SKM-1 treated with dmso at 0.1 percent for 144 hours (cell line): ENCODE measurements at regions not wholly inside any gene's neighbourhood (a gene's known extent, or its start where the extent isn't known, plus 50 kb on each side); places are given as distances from the start of the nearest gene placed in this dataset.
A peak's percentile ranks its signal among the peaks of the same experiment; 100 is the strongest.
"Not testable (repeated sequence)": the region's sequence is repeated elsewhere in the genome, so short reads cannot be mapped to it uniquely, and the experiment has no call there.

ENCODE experiments used
- DNase-seq: peaks from one replicate; lab custom pipeline; 2025; ENCODE audit not compliant: unreplicated experiment; lab: John Stamatoyannopoulos, UW

DNA sequence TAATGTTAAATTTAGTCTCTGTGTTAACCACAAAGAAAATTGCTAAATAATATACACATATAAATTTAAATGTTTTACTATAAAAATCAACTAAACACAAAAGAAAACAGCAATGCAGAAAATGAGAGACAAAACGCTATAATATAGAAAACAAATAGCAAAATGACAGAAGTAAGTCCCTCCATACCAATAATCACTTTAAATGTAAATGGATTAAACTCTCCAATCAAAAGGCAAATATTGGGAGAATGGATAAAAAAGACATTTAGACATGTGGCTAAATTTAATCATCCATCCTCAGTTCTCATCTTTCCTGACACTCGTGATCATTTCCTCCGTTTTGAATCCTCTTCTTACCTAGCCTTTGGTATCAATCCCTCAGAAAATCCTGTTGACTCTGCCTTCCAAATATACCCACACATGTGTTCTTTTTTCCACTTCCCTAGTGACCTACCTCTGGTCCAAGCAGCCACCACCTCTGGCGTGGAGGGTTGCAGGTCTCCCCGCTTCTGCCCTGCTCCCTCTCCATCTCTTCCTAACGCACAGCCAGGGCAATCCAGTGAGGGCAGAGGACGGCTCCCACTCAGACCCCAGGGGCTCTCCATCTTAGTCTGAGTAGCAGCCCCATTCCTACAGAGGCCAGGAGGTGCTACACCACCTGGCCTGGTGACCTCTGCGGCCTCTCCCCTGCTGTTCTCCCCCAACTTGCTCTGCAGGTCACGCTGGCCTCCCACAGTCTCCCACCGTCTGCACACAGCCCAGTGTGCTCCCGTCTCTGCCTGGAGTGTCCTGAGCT lies 149.2 kb downstream of the RNASET2 start:
- no peak for DNase-seq

DNA sequence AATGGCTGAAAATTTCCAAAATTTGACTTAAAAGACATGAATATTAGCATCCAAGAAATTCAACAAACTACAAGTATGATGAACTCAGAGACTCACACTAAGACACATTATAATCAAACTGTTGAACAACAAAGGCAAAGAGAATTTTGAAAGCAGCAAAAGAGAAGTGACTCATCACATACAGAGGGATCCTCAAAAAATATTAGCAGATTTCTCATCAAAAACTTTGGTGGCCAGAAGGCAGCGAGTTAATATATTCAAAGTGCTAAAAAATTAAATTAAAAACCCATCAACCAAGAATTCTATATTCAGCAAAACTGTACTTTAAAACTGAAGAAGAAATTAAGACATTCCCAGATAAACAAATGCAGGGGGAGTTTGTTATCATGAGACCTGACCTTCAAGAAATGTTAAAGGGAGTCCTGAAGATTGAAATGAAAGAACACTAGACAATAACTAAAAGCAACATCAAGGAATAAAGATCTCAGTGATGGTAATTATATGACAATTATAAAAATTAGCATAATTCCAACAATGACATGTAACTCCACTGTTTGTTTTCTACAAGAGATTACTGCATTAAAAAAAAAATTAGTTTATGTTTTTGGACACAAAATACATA lies 150.0 kb downstream of the RNASET2 start:
- DNase-seq, result no peak

DNA sequence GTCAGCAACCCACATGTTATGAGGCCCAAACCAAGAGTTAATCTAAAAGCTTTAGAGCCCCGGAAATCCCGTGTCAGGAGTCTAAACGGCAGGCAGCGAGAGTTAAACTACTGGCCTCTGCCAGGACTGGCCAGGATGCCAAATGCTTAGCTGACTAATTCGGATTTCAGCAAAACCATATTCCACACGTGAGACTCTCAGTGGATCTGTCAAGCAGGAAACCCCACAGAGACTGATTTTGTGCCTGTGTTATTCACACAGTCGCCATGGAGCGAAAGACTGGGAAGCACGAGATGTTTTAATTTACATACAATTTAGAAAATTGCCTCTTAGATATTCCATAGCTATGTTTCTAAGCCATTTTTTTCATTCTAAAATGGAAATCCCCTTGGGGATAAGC lies 152.9 kb downstream of the RNASET2 start:
- DNase-seq, result no peak

DNA sequence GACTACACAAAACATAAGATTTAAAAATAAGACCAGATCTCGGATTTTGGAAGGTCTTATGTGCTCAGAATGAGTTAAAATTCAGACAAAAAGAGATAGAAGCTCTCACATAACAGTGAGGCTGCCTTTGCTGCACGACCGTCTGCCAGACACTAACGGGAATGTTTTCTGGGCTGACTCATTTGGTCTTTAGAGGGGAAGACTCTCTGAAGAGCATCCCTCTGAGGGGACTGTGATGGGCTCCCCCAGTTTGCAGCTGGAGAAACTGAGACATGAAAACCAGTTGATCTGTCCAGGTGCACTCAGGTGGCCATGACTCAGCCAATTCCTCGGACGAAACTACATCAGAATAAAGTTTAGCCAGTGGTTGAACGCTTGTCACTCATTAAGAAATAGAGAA lies 153.9 kb downstream of the RNASET2 start:
- no peak for DNase-seq

DNA sequence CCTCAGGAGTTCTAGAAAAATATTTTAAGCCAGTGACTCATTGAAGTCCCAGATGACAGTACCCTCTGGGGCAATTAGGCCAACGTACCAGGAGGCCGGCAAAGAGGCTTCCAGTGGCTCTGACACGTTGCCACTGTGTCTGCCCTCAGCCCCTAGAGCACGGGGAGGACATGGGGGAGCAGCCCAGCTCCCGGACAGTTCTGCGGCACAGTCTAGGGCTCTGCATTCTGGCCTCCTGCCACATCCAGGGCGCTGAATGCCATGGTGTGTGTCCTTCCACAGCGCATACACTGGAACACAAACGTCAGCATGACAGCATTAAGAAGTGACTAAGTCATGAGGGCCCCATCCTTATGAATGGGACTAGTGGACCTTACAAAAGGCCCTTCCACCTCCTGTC lies 156.2 kb downstream of the RNASET2 start:
- DNase-seq, result no peak

DNA sequence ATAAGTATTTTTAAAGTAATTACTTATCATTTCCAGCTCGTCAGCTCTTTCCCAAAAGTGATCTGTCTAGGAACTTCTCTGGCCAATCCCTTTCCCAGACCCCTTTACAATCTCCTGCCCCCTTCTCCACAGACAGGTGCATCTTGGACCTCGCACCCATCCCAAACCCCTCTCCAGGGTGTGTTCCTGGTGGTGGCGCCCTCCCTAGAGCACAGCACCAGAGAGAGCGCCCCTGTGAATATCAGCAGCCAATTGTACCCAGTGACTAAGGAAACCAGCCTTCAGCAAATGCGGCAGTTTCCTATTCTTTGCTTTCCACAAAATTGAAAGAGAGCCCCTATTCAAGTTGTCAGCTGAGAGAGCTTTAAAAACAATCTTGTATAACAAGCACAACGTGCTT lies 157.7 kb downstream of the RNASET2 start:
- DNase-seq, result no peak

DNA sequence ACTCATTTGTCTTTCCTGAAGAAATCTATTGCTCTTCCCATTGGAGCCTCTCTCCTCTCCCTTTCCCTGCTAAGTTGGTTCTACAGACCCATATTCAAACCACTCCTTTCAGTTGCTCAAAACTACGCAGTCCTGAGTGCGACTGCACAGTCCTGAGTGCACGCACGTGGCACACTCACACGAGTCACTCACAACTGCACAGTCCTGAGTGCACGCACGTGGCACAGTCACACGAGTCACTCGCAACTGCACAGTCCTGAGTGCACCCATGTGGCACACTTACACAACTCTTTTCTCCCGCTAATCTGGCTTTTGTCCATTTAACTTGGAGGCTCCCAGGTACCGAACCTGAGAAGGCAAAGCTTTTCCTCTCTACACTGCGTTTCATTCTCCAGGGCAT lies 159.7 kb downstream of the RNASET2 start:
- DNase-seq, result no peak

DNA sequence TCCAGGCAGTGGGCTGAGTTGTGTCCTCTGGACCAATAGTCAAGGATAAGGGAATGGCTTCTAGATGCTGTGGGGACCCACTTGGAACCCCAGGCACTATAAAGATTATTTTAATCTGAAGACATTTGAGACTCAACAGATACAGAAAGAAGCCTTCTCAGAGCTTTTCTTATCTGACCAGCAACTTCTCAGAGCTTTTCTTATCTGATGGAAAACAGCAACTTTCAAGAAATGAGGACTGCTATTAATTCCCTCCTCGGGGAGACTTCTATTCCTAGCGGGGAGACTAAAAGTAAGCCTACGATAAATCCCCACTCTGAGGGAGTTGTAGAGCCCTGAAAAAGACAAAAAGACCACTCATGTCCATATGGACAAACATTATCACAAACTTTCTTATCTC lies 160.5 kb downstream of the RNASET2 start:
- no peak for DNase-seq

DNA sequence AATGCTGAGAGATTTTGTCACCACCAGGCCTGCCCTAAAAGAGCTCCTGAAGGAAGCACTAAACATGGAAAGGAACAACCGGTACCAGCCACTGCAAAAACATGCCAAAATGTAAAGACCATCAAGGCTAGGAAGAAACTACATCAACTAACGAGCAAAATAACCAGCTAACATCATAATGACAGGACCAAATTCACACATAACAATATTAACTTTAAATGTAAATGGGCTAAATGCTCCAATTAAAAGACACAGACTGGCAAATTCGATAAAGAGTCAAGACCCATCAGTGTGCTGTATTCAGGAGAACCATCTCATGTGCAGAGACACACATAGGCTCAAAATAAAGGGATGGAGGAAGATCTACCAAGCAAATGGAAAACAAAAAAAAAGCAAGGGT lies 163.8 kb upstream of the RPS6KA2 start:
- DNase-seq, result not testable (repeated sequence)

DNA sequence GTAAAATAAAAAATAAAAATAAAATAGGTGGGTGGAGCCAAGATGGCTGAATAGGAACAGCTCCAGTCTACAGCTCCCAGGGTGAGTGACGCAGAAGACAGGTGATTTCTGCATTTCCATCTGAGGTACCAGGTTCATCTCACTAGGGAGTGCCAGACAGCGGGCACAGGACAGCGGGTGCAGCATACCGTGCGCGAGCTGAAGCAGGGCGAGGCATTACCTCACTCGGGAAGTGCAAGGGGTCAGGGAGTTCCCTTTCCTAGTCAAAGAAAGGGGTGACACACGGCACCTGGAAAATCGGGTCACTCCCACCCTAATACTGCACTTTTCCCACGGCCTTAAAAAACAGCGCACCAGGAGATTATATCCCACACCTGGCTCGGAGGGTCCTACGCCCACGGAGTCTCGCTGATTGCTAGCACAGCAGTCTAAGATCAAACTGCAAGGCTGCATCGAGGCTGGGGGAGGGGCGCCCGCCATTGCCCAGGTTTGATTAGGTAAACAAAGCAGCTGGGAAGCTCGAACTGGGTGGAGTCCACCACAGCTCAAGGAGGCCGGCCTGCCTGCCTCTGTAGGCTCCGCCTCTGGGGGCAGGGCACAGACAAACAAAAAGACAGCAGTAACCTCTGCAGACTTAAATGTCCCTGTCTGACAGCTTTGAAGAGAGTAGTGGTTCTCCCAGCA lies 161.9 kb upstream of the RPS6KA2 start:
- not testable (repeated sequence) for DNase-seq

DNA sequence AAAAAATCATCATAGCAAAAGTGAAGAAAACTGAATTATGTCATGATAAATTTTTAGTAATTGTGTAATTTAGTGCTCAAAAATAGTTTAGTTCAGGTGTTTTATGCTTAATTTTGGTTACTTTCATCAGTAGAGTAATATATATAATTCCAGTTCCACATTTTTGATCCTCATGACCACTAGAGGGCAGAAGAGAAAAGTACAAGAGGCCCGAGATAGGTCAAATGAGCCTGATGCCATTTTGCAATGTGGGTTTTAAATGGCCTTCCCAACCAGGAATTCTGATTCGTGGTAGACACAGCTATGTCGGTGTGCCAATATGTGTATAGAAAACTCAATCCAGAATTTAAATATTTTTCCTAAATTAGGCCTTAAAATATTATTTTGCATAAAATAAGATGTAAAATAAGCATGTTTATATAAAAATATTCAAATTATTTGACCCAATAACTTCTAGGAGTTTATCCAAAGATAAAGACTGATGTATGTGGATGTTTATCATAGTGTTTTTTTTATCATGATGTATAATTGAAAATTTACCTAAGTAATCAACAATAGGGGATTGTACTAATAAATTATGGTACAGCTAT lies 159.7 kb upstream of the RPS6KA2 start:
- DNase-seq, result peak; percentile 62

DNA sequence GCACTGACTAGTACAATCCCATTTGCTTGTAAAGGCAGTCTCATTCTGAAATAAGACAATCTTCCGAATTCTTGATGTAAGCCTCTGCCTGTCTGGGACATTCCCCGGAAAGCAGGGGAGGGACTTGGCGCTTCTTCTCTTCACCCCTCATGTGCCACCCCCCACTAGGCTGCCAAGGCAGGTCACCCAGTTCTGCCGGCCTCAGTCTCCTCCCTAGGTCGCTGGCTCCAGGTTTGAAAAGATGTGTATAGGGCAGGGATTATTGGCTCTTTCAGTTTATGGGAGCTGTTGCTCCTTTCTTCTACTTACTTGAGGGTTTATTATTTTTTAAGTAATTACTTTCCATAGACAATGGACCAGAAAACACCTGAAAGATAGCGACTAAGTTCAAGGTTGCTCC lies 158.1 kb upstream of the RPS6KA2 start:
- no peak for DNase-seq

DNA sequence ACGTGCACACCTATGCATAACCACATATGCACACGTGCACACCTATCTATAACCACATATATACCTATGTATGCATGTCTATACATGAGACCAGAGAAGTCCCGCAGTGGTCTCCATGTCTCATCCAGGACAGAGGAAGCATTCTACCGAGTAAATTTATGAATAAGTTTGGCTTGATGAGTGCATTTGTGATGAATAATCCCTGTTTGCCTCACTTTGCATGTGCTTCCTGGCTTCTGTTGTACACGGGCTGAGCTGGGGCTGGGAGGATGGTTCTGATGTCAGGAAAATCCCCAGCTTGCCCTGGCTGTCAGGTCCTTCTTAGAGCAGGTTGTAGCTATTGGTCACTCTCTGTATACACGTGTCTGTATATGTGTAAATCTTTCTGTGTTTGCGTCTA lies 157.6 kb upstream of the RPS6KA2 start:
- no peak for DNase-seq

DNA sequence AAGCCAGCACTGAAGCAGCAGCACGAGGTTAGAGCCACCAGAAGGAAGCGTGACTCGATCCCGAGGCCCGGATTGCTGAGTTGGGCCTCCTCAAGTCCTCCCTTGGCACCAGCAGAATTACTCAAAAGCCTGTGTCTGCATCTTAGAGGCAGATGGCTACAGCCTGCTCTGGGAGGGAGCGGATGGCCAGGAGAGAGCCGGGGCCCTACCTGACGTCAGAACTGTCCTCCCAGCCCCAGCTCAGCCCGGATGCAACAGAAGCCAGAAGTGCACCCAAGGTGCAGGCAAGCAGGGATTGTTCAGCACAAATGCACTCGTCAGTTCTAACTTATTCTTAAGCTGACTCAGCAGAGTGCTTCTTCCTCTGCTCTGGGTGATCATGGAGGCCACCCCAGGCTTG lies 155.5 kb upstream of the RPS6KA2 start:
- no peak for DNase-seq

DNA sequence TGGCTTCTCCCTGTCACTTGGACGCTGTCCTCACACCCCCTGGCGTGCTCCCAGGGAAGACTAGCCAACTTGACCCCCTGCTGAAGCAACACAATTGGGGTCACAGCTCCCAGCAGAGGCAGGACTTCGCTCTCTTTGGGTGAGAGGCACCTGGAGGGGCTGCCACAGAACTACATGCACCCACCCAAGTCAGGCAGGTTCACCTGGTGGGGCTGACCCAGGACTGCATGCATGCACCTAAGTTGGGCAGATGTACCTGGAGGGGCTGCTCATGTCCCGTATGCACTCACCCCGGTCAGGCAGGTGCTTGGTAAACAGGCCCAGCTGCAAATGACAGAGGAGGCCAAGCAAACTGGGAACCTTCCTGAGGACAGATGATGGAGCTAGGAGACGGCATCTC lies 154.3 kb upstream of the RPS6KA2 start:
- DNase-seq, result no peak

DNA sequence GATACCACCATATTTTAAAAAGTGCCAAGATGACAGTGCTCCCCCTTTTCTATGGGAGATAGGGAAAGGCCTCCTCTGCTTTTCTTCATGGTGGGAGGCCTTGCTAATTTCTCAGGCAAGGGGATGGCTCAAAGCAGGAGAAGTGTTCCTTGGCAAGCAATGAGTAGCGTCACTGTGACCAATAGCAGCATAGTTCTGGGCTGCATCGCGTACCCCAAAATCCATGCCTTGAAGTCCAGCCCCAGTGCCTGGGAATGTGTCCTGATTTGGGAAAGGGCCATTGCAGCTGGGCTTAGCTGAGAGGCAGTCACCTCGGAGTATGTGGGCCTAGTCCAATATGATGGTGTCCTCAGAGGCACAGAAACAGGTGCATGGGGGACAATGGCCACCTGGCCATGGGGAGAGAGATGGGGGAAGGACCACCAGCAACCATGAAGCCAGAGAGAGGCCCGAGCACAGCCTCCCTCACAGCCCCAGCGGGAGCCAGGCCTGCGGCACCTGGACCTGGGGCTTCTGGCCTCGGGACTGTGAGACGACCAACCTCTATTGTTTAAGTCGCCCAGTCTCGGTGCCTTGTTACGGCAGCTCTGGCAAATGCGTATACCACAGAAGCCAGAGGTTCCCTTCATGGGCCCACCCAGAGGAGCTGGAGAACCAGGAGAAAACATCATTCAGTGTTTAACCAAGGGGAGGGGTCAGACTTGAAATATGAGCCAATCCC lies 153.1 kb upstream of the RPS6KA2 start:
- no peak for DNase-seq

DNA sequence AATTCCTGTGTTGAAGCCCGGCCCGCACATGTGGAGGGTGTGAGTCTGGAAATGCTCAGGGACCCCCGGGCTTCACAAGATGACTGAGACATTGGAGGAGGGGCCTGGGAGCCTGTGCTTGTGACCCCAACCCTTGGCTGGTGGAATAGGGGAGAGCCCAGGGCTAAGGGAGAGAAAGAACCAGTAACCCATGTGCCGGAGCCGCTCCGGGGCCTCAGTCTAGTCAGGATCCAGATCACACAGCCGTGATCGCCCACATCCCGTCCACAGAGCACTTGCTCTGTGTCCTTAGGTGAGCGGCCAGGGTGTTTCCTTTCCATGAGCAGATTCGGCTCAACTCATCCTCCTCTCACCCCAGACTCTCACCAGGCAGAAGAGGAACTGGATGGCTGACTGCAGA lies 152.3 kb upstream of the RPS6KA2 start:
- DNase-seq, result no peak

DNA sequence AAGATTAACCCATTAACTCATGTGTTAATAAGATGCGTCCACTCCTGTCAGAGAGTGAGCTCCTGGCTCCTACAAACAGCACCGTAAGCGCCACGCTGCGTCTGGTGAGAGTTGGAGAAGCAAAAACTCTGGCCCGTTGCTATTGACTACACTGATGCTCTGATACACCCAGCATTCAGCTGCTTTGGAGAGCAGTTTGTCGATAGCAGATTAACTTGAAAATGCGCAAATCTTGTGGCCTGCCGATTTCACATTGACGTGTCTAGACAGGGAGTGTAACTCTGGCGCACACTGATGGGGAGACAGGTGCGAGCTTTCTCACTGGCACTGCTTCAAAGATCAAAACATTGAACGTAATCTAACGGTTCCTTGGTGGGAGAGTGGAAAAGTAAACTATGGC lies 151.7 kb upstream of the RPS6KA2 start:
- no peak for DNase-seq

DNA sequence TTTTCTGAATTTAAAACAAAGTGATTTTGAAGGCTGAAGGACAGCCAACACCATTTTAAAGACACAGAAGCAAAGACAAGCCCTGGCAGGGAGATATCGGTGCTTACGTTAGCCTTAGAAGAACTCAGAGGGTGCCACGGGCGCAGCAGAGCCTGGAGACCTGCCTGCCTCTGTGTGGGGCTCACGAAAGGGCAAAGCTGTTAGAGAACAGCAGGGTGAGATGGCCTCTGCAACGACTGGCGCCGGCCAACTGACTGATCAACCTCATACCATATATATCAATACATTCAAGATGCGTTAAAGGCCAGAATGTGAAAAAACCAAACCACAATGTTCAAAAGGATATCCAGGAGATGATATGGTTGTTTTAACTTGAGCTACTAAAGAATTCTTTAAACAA lies 151.0 kb upstream of the RPS6KA2 start:
- no peak for DNase-seq

DNA sequence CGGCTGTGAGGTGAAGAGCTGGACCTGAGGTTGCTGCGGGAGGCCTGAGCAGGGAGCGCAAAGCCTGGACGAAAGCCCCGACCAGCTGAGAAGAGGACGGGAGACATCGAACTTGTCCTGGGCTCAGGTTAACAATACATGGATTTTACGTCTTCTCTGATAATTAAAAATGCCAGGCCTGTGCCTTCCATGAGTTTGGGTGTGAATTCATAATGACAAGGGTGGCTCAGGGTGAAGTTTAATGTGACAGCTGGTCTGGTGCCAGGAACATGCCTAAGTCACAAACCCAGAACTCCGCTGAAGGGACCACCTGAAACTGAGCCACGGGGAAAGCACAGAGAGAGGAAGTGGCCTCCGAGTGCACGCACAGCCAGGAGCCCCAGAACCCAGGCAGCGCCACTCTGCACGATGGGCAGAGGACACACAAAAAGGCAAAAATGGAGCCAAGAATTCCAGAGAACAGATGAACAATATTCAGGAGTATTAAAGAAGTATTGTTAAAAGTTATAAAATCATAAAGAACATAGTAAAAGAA lies 150.1 kb upstream of the RPS6KA2 start:
- DNase-seq, result no peak

DNA sequence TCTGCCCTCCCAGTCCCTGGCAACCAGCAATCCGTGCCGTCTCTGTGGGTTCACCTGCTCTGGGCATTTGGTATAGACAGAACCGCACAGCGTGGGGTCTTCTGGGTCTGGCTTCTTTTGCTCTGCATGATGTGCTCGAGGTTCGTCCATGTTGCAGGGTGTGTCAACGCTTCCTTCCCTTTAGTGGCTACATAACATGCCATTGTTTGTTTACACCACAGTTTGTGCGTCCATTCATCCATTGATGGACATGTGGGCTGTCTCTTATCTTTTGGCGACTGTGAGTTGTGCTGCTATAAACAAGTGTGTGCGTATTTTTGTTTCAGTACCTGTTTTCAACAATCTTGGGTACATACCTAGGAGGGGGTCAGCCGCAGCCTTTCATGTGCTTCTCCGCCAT lies 149.5 kb upstream of the RPS6KA2 start:
- DNase-seq, result no peak
